Coronary artery (tissue), 2 donors: ENCODE measurements at regions not wholly inside any gene's neighbourhood (a gene's known extent, or its start where the extent isn't known, plus 50 kb on each side); places are given as distances from the start of the nearest gene placed in this dataset.

Source experiments
- DNase-seq: peaks from one replicate; pipeline ENCODE4 v3.0.0-alpha.2; 2017; ENCODE audit warnings: low spot score
- H3K27ac ChIP-seq, 2 donors: fragments of 200-600 bp; sonication (generic); one replicate each; pipeline ENCODE4 v1.5.1; 2016 to 2019
- H3K4me3 ChIP-seq: fragments of 200-600 bp; sonication (generic); 2 replicates; pipeline ENCODE4 v1.5.1; 2016; ENCODE audit warnings: mild to moderate bottlenecking, moderate library complexity
- CTCF ChIP-seq: fragments of 200-600 bp; sonication (generic); IDR thresholded peaks from one replicate; pipeline ENCODE4 v1.5.1; 2019; ENCODE audit warnings: antibody characterized with exemption

GRCh38 chr5:136892000-136892399 lies 526.7 kb upstream of the TRPC7 start:
- H3K27ac ChIP-seq: no peak overlapping the region
- DNase-seq: no peak
- TF ChIP-seq CTCF: no peak

DNA sequence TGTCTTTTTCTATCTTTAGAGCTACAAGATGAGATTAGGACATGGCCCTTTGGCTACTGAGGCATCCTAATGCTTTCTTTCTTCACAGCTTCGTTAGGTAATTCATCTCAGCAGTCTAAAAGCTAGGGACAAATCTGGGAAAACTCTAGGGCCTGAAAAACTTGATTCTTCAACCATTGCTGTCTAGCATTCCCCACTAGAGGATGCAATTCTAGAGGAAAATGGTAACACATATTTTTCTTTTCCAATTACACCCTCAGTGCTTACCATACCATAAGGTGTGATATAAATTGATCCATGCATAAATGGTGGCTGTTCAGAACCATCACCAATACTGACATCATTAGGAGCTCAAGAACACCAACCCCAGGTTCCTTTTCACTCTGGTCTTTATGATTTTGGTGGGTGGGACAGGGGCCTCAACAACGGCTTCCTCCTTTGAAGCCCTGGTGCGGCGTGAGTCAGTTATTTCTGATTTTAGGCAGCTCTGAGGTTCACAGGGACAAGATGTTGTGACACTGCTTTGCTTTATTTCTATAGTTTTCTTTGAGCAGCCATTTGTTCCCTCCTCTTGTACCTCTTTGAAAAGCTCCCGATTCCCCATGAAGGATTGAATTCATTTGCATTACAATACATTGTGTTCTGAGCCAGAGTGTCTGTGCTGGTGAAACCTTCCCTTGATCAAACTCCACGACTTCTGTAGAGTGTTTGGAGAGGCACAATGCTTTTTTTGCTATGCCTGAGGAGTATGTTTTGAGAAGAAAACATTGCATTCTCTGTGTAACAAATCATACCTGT lies 526.0 kb upstream of the TRPC7 start:
- Histone ChIP-seq H3K4me3 (no peak overlapping the region), H3K27ac (no peak overlapping the region)
- DNase-seq: no peak
- no peak for TF ChIP-seq CTCF

More at GRCh38 chr5:136892000-136892399, 526.7 kb upstream of the TRPC7 start:
- H3K4me3 ChIP-seq: no peak overlapping the region

DNA sequence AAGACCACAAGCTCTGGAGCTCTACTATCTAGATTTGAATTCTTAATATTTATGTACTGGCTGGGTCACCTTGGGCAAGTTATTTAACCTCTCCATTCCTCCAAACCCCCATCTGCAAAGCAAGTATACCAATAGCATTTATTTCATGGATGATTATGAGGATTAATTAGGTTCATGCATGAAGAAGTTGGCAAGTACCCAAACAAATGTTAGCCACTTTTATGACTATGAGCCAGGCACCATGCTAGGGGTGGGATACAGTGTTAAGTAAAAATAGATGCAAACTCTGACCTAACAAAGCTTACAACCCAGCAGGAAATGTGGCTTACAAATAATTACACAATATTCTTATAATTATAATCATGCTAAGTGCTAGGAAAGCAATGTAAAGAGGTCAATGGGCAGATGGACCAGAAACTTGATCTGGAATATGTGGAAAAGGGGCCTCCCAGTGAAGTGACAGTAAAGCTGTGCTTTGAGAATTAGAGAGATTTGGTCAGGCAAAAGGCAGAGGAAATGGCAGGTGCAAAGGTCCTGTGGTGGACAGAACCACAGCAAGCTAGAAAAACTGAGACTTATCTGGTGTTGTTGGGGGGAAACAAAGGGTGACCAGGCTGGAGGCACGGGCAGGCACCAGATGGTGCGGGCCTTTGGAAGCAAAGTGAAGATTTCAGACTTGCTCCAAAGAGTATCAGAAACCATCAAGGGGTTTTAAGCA lies 525.2 kb upstream of the TRPC7 start:
- TF ChIP-seq CTCF: no peak
- no peak for DNase-seq

GRCh38 chr5:136886608-136887007 lies 521.3 kb upstream of the TRPC7 start:
- Histone ChIP-seq H3K4me3 (no peak overlapping the region), H3K27ac (no peak overlapping the region)
- no peak for TF ChIP-seq CTCF
- no peak for DNase-seq

More for the DNA sequence above, 525.2 kb upstream of the TRPC7 start:
- Histone ChIP-seq H3K27ac (no peak overlapping the region), H3K4me3 (no peak overlapping the region)

DNA sequence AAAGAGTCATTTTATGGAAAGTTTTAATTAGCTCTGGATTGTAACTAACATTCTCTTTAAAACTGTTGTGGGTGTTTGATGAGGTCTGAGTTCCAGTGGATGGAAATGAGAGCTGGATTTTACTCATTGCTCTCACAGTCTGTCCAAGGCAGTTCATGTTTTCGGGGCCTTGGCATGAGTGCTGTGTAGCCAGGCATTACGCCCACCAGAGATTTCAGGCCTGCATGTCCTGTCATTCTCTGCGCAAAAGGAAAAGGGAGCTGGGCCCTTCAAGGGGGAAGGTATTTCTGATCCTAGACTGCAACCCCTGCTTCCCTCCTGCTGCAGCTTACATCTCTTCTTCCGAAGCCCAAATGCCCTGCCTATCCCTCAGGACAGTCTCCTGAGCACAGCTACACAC lies 499.6 kb upstream of the TRPC7 start:
- no peak for DNase-seq
- Histone ChIP-seq H3K4me3 (no peak overlapping the region), H3K27ac (no peak overlapping the region)
- no peak for TF ChIP-seq CTCF

DNA sequence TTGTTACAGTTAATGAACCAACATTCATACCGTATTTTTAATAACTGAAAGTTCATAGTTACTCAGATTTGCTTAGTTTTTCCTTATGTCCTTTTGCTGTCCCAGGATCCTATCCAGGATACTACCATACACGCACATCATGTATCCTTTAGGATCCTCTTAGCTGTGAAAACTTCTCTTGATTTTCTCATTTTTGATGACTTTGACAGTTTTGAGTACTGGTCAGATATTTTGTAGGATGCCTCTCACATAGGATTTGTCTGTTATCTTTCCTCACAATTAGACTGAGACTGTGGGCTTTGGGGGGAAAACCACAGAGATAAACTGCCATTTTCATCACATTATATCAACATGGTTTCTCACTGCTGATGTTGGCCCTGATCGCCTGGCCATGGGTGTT lies 491.3 kb upstream of the TRPC7 start:
- DNase-seq: no peak
- no peak overlapping the region for H3K27ac ChIP-seq
- H3K4me3 ChIP-seq: no peak overlapping the region
- no peak for TF ChIP-seq CTCF

DNA sequence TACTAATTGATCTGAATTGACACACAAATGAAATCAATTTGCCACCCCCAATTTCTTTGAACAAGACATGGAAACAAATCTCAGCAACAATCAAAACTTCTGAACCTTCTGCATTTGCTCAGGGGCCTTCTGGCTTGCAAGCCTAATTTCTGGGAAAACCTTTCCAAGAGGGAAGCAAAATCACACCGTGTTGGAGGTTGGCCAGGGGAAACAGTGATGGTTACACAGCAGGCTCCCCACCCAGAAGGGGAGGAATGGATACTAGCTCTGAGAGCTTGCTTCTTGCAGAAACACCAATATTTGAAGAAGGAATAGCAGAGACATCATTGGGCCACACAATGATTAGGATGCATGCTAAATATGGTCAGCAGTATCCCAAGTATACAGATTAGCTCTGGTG lies 488.6 kb upstream of the TRPC7 start:
- H3K4me3 ChIP-seq: no peak overlapping the region
- no peak for DNase-seq
- H3K27ac ChIP-seq: no peak overlapping the region
- no peak for TF ChIP-seq CTCF
